Panc1 (cell line): ENCODE measurements at regions not wholly inside any gene's neighbourhood (a gene's known extent, or its start where the extent isn't known, plus 50 kb on each side); places are given as distances from the start of the nearest gene placed in this dataset.

Source experiments
- ATAC-seq: fragments of 200-7000 bp; cut with Tn5 transposase; 2 replicates; pipeline ENCODE4 v1.9.1; 2020; ENCODE audit warnings: mild to moderate bottlenecking, moderate library complexity
- BruUV-seq: library from RNA; stranded (reverse); fragments of 400-500 nt; replicated peaks from 2 replicates; lab custom pipeline; 2021; lab: Mats Ljungman, UMichigan
- CTCF ChIA-PET: fragments of 300-600 bp; sonication (Branson Sonifier 250); formaldehyde crosslinking; loops from one replicate; lab custom pipeline; 2022; ENCODE audit warnings: antibody characterized with exemption; lab: Charles Lee
- POLR2A ChIA-PET: fragments of 300-600 bp; sonication (Branson Sonifier 250); formaldehyde crosslinking; loops from one replicate; lab custom pipeline; 2022; ENCODE audit warnings: antibody characterized with exemption; lab: Charles Lee
- DNase-seq: peaks from one replicate; pipeline ENCODE4 v3.0.0-alpha.2; 2010; ENCODE audit warnings: low read depth, low spot score
- H3K27ac ChIP-seq: 2 replicates; pipeline ENCODE4 v1.5.1; 2011; ENCODE audit warnings: mild to moderate bottlenecking, low read length, inconsistent platforms
- H3K27me3 ChIP-seq: fragments of 200-500 bp; sonication (Bioruptor generic); 2 replicates; pipeline ENCODE4 v1.6.0; 2014; ENCODE audit warnings: low read length, inconsistent platforms; ENCODE audit not compliant: control insufficient read depth, insufficient read depth
- H3K36me3 ChIP-seq: fragments of 200-500 bp; sonication (Bioruptor generic); 2 replicates; pipeline ENCODE4 v1.5.1; 2014; ENCODE audit warnings: inconsistent platforms, mild to moderate bottlenecking, low read length, moderate library complexity; ENCODE audit not compliant: control insufficient read depth, insufficient read depth
- H3K4me1 ChIP-seq: 2 replicates; pipeline ENCODE4 v1.5.1; 2011; ENCODE audit warnings: inconsistent platforms, mild to moderate bottlenecking, low read length, moderate library complexity; ENCODE audit not compliant: control insufficient read depth, insufficient read depth
- H3K4me3 ChIP-seq, 2 experiments: 2 replicates each; pipeline ENCODE4 v1.5.1; 2011 to 2012; ENCODE audit warnings: low read depth in 2 of 2, low read length in 2 of 2, mild to moderate bottlenecking in 2 of 2, inconsistent platforms in 1 of 2, moderate library complexity in 1 of 2
- H3K9me3 ChIP-seq: fragments of 200-500 bp; sonication (Bioruptor generic); 2 replicates; pipeline ENCODE4 v1.5.1; 2014; ENCODE audit warnings: low read depth, mild to moderate bottlenecking, inconsistent platforms, low read length, moderate library complexity; ENCODE audit not compliant: control insufficient read depth, insufficient read depth
- POLR2AphosphoS5 ChIP-seq: IDR thresholded peaks from 2 replicates; pipeline ENCODE4 v1.6.1; 2012; ENCODE audit warnings: mild to moderate bottlenecking, low read depth, low read length, moderate library complexity
- SIN3A ChIP-seq: IDR thresholded peaks from 2 replicates; pipeline ENCODE4 v1.6.1; 2012; ENCODE audit warnings: low read depth, mild to moderate bottlenecking, low read length, moderate library complexity, borderline replicate concordance; ENCODE audit not compliant: insufficient read depth
- TCF7L2 ChIP-seq: IDR thresholded peaks from 2 replicates; pipeline ENCODE4 v1.6.1; 2011; ENCODE audit warnings: mild to moderate bottlenecking, low read depth, low read length, inconsistent platforms
- in situ Hi-C: cut with HindIII; loops from 2 replicates; pipeline ENCODE4 v1.10.0; 2016; ENCODE audit warnings: low sequenced_read_pairs, low pct_unique_long_range_greater_than_20kb
- intact Hi-C: fragments of 100-400 bp; cut with micrococcal nuclease; formaldehyde crosslinking; loops from one replicate; pipeline ENCODE4 v1.10.0; 2022; ENCODE audit not compliant: unreplicated experiment
- TF ChIP-seq, protein P1 (sequence below), 2 experiments: IDR thresholded peaks; 2 replicates each; pipeline ENCODE4 v1.6.1; 2011 to 2012; ENCODE audit warnings: low read depth in 2 of 2, control low read depth in 1 of 2, low read length in 1 of 2, mild to moderate bottlenecking in 1 of 2, moderate library complexity in 1 of 2; ENCODE audit not compliant: insufficient read depth in 1 of 2
- TF ChIP-seq, protein P2 (sequence below): fragments of 450-650 bp; IDR thresholded peaks from 2 replicates; pipeline ENCODE4 v1.5.1; 2017; ENCODE audit warnings: mild to moderate bottlenecking

DNA sequence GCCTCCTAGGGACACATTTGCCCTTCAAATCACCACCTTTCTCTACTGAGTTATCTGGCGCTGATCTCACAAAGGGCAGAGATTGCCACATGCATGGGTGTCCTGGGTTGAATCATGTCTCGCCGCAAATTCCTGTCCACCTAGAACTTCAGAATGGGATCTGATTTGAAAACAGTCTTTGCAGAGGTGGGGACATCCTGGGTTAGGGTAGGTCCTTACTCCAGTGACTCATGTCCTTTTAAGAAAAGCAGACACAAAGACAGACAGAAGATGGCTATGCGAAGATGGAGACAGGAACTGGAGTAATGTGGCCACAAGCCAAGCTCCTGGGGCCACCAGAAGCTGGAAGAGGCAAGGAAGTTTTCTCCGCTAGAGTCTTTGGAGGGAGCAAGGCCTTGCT lies 197.4 kb upstream of the SMIM21 start:
- no peaks in the 10 kb centered on the region for H3K9me3 ChIP-seq
- H3K27me3 ChIP-seq, result no peaks in the 10 kb centered on the region
- no peak overlapping the region for H3K4me3 ChIP-seq
- POLR2A ChIA-PET, result no interaction called here
- H3K27ac ChIP-seq, result no peak overlapping the region
- DNase-seq (no peak), ATAC-seq (no peak)
- TF ChIP-seq, protein P1, sequence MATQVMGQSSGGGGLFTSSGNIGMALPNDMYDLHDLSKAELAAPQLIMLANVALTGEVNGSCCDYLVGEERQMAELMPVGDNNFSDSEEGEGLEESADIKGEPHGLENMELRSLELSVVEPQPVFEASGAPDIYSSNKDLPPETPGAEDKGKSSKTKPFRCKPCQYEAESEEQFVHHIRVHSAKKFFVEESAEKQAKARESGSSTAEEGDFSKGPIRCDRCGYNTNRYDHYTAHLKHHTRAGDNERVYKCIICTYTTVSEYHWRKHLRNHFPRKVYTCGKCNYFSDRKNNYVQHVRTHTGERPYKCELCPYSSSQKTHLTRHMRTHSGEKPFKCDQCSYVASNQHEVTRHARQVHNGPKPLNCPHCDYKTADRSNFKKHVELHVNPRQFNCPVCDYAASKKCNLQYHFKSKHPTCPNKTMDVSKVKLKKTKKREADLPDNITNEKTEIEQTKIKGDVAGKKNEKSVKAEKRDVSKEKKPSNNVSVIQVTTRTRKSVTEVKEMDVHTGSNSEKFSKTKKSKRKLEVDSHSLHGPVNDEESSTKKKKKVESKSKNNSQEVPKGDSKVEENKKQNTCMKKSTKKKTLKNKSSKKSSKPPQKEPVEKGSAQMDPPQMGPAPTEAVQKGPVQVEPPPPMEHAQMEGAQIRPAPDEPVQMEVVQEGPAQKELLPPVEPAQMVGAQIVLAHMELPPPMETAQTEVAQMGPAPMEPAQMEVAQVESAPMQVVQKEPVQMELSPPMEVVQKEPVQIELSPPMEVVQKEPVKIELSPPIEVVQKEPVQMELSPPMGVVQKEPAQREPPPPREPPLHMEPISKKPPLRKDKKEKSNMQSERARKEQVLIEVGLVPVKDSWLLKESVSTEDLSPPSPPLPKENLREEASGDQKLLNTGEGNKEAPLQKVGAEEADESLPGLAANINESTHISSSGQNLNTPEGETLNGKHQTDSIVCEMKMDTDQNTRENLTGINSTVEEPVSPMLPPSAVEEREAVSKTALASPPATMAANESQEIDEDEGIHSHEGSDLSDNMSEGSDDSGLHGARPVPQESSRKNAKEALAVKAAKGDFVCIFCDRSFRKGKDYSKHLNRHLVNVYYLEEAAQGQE (IDR thresholded peaks at IDR 0.05; ENCODE audit: insufficient read depth in 1 of 2, low read depth in 2 of 2, low read length in 1 of 2), result no peak
- TF ChIP-seq, protein P2, sequence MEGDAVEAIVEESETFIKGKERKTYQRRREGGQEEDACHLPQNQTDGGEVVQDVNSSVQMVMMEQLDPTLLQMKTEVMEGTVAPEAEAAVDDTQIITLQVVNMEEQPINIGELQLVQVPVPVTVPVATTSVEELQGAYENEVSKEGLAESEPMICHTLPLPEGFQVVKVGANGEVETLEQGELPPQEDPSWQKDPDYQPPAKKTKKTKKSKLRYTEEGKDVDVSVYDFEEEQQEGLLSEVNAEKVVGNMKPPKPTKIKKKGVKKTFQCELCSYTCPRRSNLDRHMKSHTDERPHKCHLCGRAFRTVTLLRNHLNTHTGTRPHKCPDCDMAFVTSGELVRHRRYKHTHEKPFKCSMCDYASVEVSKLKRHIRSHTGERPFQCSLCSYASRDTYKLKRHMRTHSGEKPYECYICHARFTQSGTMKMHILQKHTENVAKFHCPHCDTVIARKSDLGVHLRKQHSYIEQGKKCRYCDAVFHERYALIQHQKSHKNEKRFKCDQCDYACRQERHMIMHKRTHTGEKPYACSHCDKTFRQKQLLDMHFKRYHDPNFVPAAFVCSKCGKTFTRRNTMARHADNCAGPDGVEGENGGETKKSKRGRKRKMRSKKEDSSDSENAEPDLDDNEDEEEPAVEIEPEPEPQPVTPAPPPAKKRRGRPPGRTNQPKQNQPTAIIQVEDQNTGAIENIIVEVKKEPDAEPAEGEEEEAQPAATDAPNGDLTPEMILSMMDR, result no peak
- TF ChIP-seq TCF7L2 (no peak), POLR2AphosphoS5 (no peak), SIN3A (no peak)
- CTCF ChIA-PET, result no interaction called here
- intact Hi-C loops (no loop called here), in situ Hi-C loops (no loop called here)
- no peaks in the 10 kb centered on the region for H3K4me1 ChIP-seq
- H3K36me3 ChIP-seq, result no peaks in the 10 kb centered on the region
- BruUV-seq, result no TSS peak

DNA sequence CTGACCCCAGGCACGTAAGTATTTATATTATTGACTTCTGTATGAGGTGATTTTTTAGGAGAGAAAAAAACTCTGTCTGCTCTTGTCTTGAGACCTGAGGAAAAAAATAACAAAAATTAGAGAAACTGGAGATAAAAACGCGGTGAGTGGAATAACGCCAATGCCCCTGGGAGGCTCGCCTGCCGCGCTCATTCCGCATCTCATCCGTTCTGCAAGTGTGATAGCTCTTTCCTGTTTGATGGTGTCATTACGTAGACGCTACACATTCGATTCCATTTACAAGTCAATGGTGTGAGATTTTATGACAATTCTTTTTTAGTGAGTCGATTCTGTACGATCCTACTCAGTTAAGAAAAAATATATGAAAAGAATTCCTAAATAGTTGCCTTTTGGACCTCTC lies 194.3 kb upstream of the SMIM21 start:
- Histone ChIP-seq H3K4me3 (no peak overlapping the region), H3K4me1 (no peaks in the 10 kb centered on the region), H3K36me3 (no peaks in the 10 kb centered on the region), H3K27ac (no peak overlapping the region), H3K9me3 (no peaks in the 10 kb centered on the region), H3K27me3 (no peaks in the 10 kb centered on the region)
- ATAC-seq, result no peak
- ChIA-PET POLR2A (no interaction called here), CTCF (no interaction called here)
- TF ChIP-seq, protein P2, result no peak
- TF ChIP-seq TCF7L2, result no peak
- TF ChIP-seq, protein P1 (IDR thresholded peaks at IDR 0.05; ENCODE audit: insufficient read depth in 1 of 2, low read depth in 2 of 2, low read length in 1 of 2), result no peak
- no peak for TF ChIP-seq POLR2AphosphoS5
- no peak for TF ChIP-seq SIN3A
- in situ Hi-C loops, result no loop called here
- BruUV-seq, result no TSS peak
- no peak for DNase-seq
- intact Hi-C loops, result no loop called here
